GM21390 (cell line): ENCODE measurements at regions not wholly inside any gene's neighbourhood (a gene's known extent, or its start where the extent isn't known, plus 50 kb on each side); places are given as distances from the start of the nearest gene placed in this dataset.
"Not testable (repeated sequence)": the region's sequence is repeated elsewhere in the genome, so short reads cannot be mapped to it uniquely, and the experiment has no call there.

Experiments used
- ATAC-seq: cut with Tn5 transposase; IDR thresholded peaks from one replicate; pipeline ENCODE4 v1.9.1; 2021; ENCODE audit not compliant: unreplicated experiment

- ATAC-seq = no peak
These were observed 116.1 kb upstream of the ZNF516 start for GRCh38 chr18:76610933-76611749.

GRCh38 chr18:76610012-76610411 is 115.0 kb upstream of the ZNF516 start:
- ATAC-seq = no peak

GRCh38 chr18:76605341-76605929 is 110.4 kb upstream of the ZNF516 start:
- ATAC-seq = no peak

GRCh38 chr18:76604935-76605240 is 109.8 kb upstream of the ZNF516 start:
- ATAC-seq = no peak

- no peak for ATAC-seq
These were observed 109.3 kb upstream of the ZNF516 start for GRCh38 chr18:76604108-76604934.

GRCh38 chr18:76602191-76602590 is 107.1 kb upstream of the ZNF516 start:
- no peak for ATAC-seq

GRCh38 chr18:76600076-76600475 is 105.0 kb upstream of the ZNF516 start:
- ATAC-seq = not testable (repeated sequence)

GRCh38 chr18:76594966-76595365 is 99.9 kb upstream of the ZNF516 start:
- ATAC-seq = no peak

- ATAC-seq = no peak
These were observed 98.8 kb upstream of the ZNF516 start for GRCh38 chr18:76593843-76594242.

- no peak for ATAC-seq
These were observed 97.9 kb upstream of the ZNF516 start for GRCh38 chr18:76592981-76593381.

GRCh38 chr18:76592096-76592495 is 97.1 kb upstream of the ZNF516 start:
- no peak for ATAC-seq

GRCh38 chr18:76589866-76590265 is 94.8 kb upstream of the ZNF516 start:
- no peak for ATAC-seq

GRCh38 chr18:76589316-76589715 is 94.3 kb upstream of the ZNF516 start:
- no peak for ATAC-seq

- ATAC-seq = no peak
These were observed 93.7 kb upstream of the ZNF516 start for GRCh38 chr18:76588601-76589226.

- no peak for ATAC-seq
These were observed 92.8 kb upstream of the ZNF516 start for GRCh38 chr18:76587879-76588271.

- ATAC-seq = no peak
These were observed 92.3 kb upstream of the ZNF516 start for GRCh38 chr18:76587147-76587878.

- no peak for ATAC-seq
These were observed 89.6 kb upstream of the ZNF516 start for GRCh38 chr18:76584414-76585310.

GRCh38 chr18:76581261-76581660 is 86.2 kb upstream of the ZNF516 start:
- no peak for ATAC-seq

- no peak for ATAC-seq
These were observed 85.4 kb upstream of the ZNF516 start for GRCh38 chr18:76580288-76580962.
